HTR-8/SVneo (cell line): ENCODE measurements at regions not wholly inside any gene's neighbourhood (a gene's known extent, or its start where the extent isn't known, plus 50 kb on each side); places are given as distances from the start of the nearest gene placed in this dataset.

ENCODE experiments used
- DNase-seq: peaks from one replicate; pipeline ENCODE4 v3.0.0; 2011; ENCODE audit warnings: low spot score, mixed read lengths; ENCODE audit not compliant: insufficient read length
- FAIRE-seq: peaks from 2 replicates; lab custom pipeline; 2011; peaks lifted over from hg19 to GRCh38; lab: Jason Lieb, UNC

GRCh38 chr2:67684991-67685390 lies 287.9 kb downstream of the ETAA1 start:
- no peak for FAIRE-seq
- DNase-seq = no peak

- DNase-seq (no peak), FAIRE-seq (no peak)
These were observed 289.1 kb downstream of the ETAA1 start for GRCh38 chr2:67686254-67686653.

- no peak for FAIRE-seq
- no peak for DNase-seq
These were observed 292.1 kb downstream of the ETAA1 start for GRCh38 chr2:67689186-67689585.

GRCh38 chr2:67689651-67690050 lies 292.5 kb downstream of the ETAA1 start:
- DNase-seq (no peak), FAIRE-seq (no peak)

GRCh38 chr2:67694445-67694844 lies 297.3 kb downstream of the ETAA1 start:
- DNase-seq (no peak), FAIRE-seq (no peak)

GRCh38 chr2:67701011-67701410 lies 303.9 kb downstream of the ETAA1 start:
- no peak for FAIRE-seq
- DNase-seq = no peak

GRCh38 chr2:67702284-67702683 lies 305.2 kb downstream of the ETAA1 start:
- DNase-seq = no peak
- no peak for FAIRE-seq

- DNase-seq = no peak
- no peak for FAIRE-seq
These were observed 305.8 kb downstream of the ETAA1 start for GRCh38 chr2:67702937-67703336.

- FAIRE-seq (no peak), DNase-seq (no peak)
These were observed 308.9 kb downstream of the ETAA1 start for GRCh38 chr2:67706082-67706481.

- FAIRE-seq (no peak), DNase-seq (no peak)
These were observed 310.8 kb downstream of the ETAA1 start for GRCh38 chr2:67707896-67708295.

GRCh38 chr2:67709835-67710234 lies 312.7 kb downstream of the ETAA1 start:
- FAIRE-seq (no peak), DNase-seq (no peak)

- FAIRE-seq = no peak
- DNase-seq = no peak
These were observed 315.4 kb downstream of the ETAA1 start for GRCh38 chr2:67712484-67712883.

GRCh38 chr2:67713376-67713775 lies 316.2 kb downstream of the ETAA1 start:
- no peak for FAIRE-seq
- no peak for DNase-seq

- FAIRE-seq = no peak
- DNase-seq = no peak
These were observed 319.8 kb downstream of the ETAA1 start for GRCh38 chr2:67716895-67717396.

- DNase-seq (no peak), FAIRE-seq (no peak)
These were observed 320.6 kb downstream of the ETAA1 start for GRCh38 chr2:67717692-67718091.

GRCh38 chr2:67719351-67719750 lies 322.2 kb downstream of the ETAA1 start:
- DNase-seq (no peak), FAIRE-seq (no peak)

- FAIRE-seq (no peak), DNase-seq (no peak)
These were observed 324.4 kb downstream of the ETAA1 start for GRCh38 chr2:67721516-67721915.

GRCh38 chr2:67724261-67724660 lies 327.1 kb downstream of the ETAA1 start:
- FAIRE-seq (no peak), DNase-seq (no peak)

- FAIRE-seq (no peak), DNase-seq (no peak)
These were observed 328.6 kb downstream of the ETAA1 start for GRCh38 chr2:67725731-67726130.

- FAIRE-seq (no peak), DNase-seq (no peak)
These were observed 329.3 kb downstream of the ETAA1 start for GRCh38 chr2:67726416-67726815.

- FAIRE-seq (no peak), DNase-seq (no peak)
These were observed 330.0 kb downstream of the ETAA1 start for GRCh38 chr2:67727131-67727530.

GRCh38 chr2:67727623-67728022 lies 330.5 kb downstream of the ETAA1 start:
- no peak for DNase-seq
- FAIRE-seq = no peak

- no peak for FAIRE-seq
- no peak for DNase-seq
These were observed 332.3 kb downstream of the ETAA1 start for GRCh38 chr2:67729474-67729873.
